ENCODE measurements at regions not wholly inside any gene's neighbourhood (a gene's known extent, or its start where the extent isn't known, plus 50 kb on each side); places are given as distances from the start of the nearest gene placed in this dataset.
"Not testable (repeated sequence)": the region's sequence is repeated elsewhere in the genome, so short reads cannot be mapped to it uniquely, and the experiment has no call there.

DNA sequence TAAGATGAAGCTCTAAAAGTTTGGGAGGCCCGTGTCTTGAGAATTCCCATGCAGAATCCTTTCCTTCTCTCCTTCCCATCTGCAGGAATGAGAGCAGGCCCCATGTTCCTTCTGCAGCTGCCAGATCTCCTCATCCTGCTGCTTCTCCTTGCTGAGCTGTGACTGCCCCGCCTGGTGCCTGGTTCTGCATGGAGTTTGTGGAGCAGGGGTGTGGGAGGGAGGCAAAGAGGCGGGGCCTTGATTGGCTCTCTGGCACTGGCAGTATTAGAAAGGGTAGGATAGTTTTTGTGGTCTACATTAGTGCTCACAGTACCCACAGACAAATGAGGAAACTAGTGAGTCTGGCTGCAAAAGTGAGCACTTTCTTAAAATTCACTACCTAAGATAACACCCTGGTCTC is 91.1 kb upstream of the CLPB start:
- no peak for TF ChIP-seq CTCF (IDR thresholded peaks at IDR 0.05; ENCODE audit: low read length, missing control alignments)
- no peak overlapping the region for H3K4me3 ChIP-seq (replicated peaks; ENCODE audit: low read depth, low read length)
- no peak for DNase-seq (ENCODE audit: low read depth)

DNA sequence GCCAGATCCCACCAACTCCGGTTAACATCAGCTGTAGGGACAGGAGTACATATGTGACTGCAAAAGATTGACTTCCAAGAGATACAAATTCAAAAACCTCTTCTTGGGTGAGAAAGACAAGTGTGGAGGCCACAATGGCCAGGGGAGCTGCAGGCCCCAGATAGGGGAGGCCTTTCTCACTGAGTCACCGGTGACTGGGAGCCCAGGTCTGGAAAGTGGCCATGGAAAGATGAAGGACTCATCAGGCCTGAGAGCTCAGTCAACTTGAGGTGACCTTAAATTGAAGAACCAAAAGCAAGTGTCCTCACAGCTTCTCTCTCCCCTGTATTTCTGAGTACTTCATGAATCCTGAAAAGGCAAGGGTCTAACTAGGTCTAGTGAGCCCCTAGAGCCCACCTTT is 90.4 kb upstream of the CLPB start:
- peak; percentile 31 for DNase-seq (ENCODE audit: low read depth)
- TF ChIP-seq CTCF (IDR thresholded peaks at IDR 0.05; ENCODE audit: low read length, missing control alignments) = no peak
- no peak overlapping the region for H3K4me3 ChIP-seq (replicated peaks; ENCODE audit: low read depth, low read length)

DNA sequence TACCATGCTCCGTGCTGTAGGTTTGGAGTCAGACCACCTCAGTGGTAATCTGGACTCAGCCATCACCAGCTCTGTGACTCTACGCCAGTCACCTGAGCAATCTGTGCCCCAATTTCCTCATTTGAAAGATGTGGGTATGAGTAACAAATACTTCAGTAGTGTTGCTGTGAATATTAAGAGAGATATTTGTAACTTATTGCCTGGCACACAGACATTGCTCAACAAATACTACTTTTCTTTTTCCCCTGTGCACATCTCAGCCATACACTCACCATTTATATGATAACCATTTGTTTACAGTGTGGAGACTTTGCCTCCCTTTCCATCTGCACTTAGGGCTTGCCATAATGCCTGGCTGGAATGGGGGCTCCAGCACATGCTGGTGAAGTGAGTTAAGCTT is 89.7 kb upstream of the CLPB start:
- H3K4me3 ChIP-seq (replicated peaks; ENCODE audit: low read depth, low read length) = no peak overlapping the region
- no peak for TF ChIP-seq CTCF (IDR thresholded peaks at IDR 0.05; ENCODE audit: low read length, missing control alignments)
- DNase-seq (ENCODE audit: low read depth) = no peak

- DNase-seq (ENCODE audit: low read depth) = no peak
- no peak for TF ChIP-seq CTCF (IDR thresholded peaks at IDR 0.05; ENCODE audit: low read length, missing control alignments)
Measured at GRCh38 chr11:72522186-72522585, 87.9 kb upstream of the CLPB start.

DNA sequence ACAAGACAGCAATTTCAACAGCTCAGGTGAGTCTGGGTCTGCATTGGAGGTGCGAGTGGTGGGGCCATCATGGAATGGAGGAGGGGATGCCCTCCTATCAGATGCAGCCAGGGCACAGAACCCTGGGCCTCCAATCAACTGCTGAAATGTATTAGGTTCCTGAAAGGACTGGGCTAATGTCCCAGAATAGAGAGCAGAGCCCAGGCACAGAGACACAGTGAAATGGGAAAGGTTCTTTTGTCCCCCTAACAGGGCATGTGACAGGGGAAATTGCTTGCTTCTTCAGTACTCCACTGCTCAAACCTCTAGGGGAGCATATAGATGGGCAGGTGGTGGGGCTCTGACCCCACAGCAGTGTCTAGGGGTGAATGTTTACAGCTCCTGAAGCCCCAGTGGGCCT is 87.3 kb upstream of the CLPB start:
- no peak overlapping the region for H3K4me3 ChIP-seq (replicated peaks; ENCODE audit: low read depth, low read length)
- DNase-seq (ENCODE audit: low read depth) = no peak
- no peak for TF ChIP-seq CTCF (IDR thresholded peaks at IDR 0.05; ENCODE audit: low read length, missing control alignments)

More at GRCh38 chr11:72522186-72522585, 87.9 kb upstream of the CLPB start:
- H3K4me3 ChIP-seq (replicated peaks; ENCODE audit: low read depth, low read length) = no peak overlapping the region

DNA sequence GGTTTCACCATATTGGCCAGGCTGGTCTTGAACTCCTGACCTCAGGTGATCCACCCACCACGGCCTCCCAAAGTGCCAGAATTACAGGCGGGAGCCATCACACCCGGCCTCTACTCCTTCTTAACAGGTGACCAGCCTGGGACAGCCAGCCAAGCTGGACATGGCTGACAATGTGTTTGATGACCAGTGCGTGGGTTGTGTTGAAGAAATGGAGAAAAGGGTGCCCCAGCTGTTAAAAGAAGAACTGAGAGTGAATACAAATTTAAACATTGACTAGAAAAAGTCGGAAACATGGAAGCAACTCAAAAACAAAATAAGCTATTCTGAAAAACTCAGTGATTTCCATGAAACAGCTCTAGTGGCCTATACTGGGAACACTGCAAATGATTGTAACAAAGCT is 86.5 kb upstream of the CLPB start:
- no peak for DNase-seq (ENCODE audit: low read depth)
- no peak overlapping the region for H3K4me3 ChIP-seq (replicated peaks; ENCODE audit: low read depth, low read length)

GRCh38 chr11:72519882-72520281 is 85.6 kb upstream of the CLPB start:
- DNase-seq (ENCODE audit: low read depth); H3K4me3 ChIP-seq (replicated peaks; ENCODE audit: low read depth, low read length): not testable (repeated sequence)

More for the DNA sequence above, 86.5 kb upstream of the CLPB start:
- no peak for TF ChIP-seq CTCF (IDR thresholded peaks at IDR 0.05; ENCODE audit: low read length, missing control alignments)
